HepG2 (cell line): ENCODE measurements at regions not wholly inside any gene's neighbourhood (a gene's known extent, or its start where the extent isn't known, plus 50 kb on each side); places are given as distances from the start of the nearest gene placed in this dataset.

Source experiments
- ATAC-seq: fragments of 200-7000 bp; cut with Tn5 transposase; 3 replicates; pipeline ENCODE4 v1.9.1; 2020; ENCODE audit warnings: mild to moderate bottlenecking, moderate library complexity
- BruUV-seq: library from RNA; stranded (reverse); fragments of 400-500 nt; replicated peaks from 2 replicates; lab custom pipeline; 2021; lab: Mats Ljungman, UMichigan
- CTCF ChIA-PET: fragments of 300-600 bp; formaldehyde crosslinking; extraction: SDS; loops from one replicate; lab custom pipeline; 2021; ENCODE audit warnings: low total read pairs, inconsistent platforms, low intra/inter-chr PET ratio; lab: Yijun Ruan, JAX
- POLR2A ChIA-PET: fragments of 350-600 bp; sonication (Branson Sonifier 250); formaldehyde crosslinking; loops from one replicate; lab custom pipeline; 2020; ENCODE audit warnings: antibody characterized with exemption, inconsistent platforms; lab: Yijun Ruan, JAX
- DNase-seq: peaks from one replicate; pipeline ENCODE4 v3.0.0-alpha.2; 2015; ENCODE audit warnings: low spot score
- FAIRE-seq: peaks from 3 replicates; lab custom pipeline; 2011; peaks lifted over from hg19 to GRCh38; lab: Jason Lieb, UNC
- H2AFZ ChIP-seq: one replicate; pipeline ENCODE4 v1.6.1; 2011; ENCODE audit warnings: low read length, inconsistent platforms
- H3K27ac ChIP-seq: fragments of 300-600 bp; 3 replicates; pipeline ENCODE4 v1.8.0; 2011; ENCODE audit warnings: mixed run types, mild to moderate bottlenecking, mixed read lengths, low read length, inconsistent platforms; ENCODE audit not compliant: insufficient read depth; ENCODE audit errors: extremely low read length
- H3K27me3 ChIP-seq, 2 experiments: fragments of 200-600 bp in 1 of 2; 2 replicates in 1 of 2; 3 replicates in 1 of 2; pipeline versions ENCODE4 v1.6.0 to v1.8.0; 2011; ENCODE audit warnings: low read length in 2 of 2, mild to moderate bottlenecking in 2 of 2, moderate library complexity in 2 of 2, inconsistent platforms in 1 of 2; ENCODE audit not compliant: insufficient read depth in 2 of 2, control insufficient read depth in 1 of 2
- H3K36me3 ChIP-seq, 2 experiments: fragments of 200-600 bp in 1 of 2; replicated peaks in 1 of 2; 2 replicates in 1 of 2; 3 replicates in 1 of 2; pipeline versions ENCODE4 v1.5.1 to v1.8.0; 2011; ENCODE audit warnings: low read length in 2 of 2, inconsistent platforms in 1 of 2; ENCODE audit not compliant: insufficient read depth in 2 of 2, control insufficient read depth in 1 of 2
- H3K4me1 ChIP-seq: 2 replicates; pipeline ENCODE4 v1.5.1; 2012; ENCODE audit warnings: low read length, inconsistent platforms; ENCODE audit not compliant: insufficient read depth
- H3K4me2 ChIP-seq: 2 replicates; pipeline ENCODE4 v1.6.0; 2011; ENCODE audit warnings: low read depth, low read length, inconsistent platforms
- H3K4me3 ChIP-seq, 3 experiments: fragments of 200-600 bp in 1 of 3; sonication (generic), shearing (Covaris generic) in 1 of 3; replicated peaks in 1 of 3; 2 replicates each; pipeline ENCODE4 v1.5.1; 2011 to 2016; ENCODE audit warnings: low read length in 3 of 3, inconsistent platforms in 2 of 3, low read depth in 2 of 3, mild to moderate bottlenecking in 2 of 3, control low read depth in 1 of 3, mixed read lengths in 1 of 3; ENCODE audit not compliant: insufficient read depth in 1 of 3
- H3K79me2 ChIP-seq: one replicate; pipeline ENCODE4 v1.6.1; 2011; ENCODE audit warnings: low read length, inconsistent platforms; ENCODE audit not compliant: insufficient read depth
- H3K9ac ChIP-seq: 2 replicates; pipeline ENCODE4 v1.6.0; 2011; ENCODE audit warnings: mild to moderate bottlenecking, low read depth, low read length, inconsistent platforms; ENCODE audit not compliant: insufficient read depth
- H3K9me3 ChIP-seq: 2 replicates; pipeline ENCODE4 v1.5.1; 2012; ENCODE audit warnings: mild to moderate bottlenecking, low read length
- H4K20me1 ChIP-seq: 2 replicates; pipeline ENCODE4 v1.6.0; 2011; ENCODE audit warnings: inconsistent platforms, mild to moderate bottlenecking, low read length, moderate library complexity; ENCODE audit not compliant: insufficient read depth
- AGO1 ChIP-seq: fragments of 200-400 bp; formaldehyde crosslinking; IDR thresholded peaks from 2 replicates; pipeline ENCODE4 v1.6.1; 2017; ENCODE audit warnings: mild to moderate bottlenecking, low read depth, low read length, moderate library complexity; ENCODE audit not compliant: poor library complexity, severe bottlenecking
- CEBPB ChIP-seq: IDR thresholded peaks from 2 replicates; pipeline ENCODE4 v1.6.1; 2011; ENCODE audit warnings: low read depth, low read length, improper control_type of control experiment, borderline replicate concordance
- MIXL1 ChIP-seq: IDR thresholded peaks from 2 replicates; pipeline ENCODE4 v1.6.1; 2016
- NFE2L1 ChIP-seq: sonication (generic); formaldehyde crosslinking; IDR thresholded peaks from 2 replicates; pipeline ENCODE4 v1.4.0; 2020; ENCODE audit warnings: missing genetic modification reagents, mild to moderate bottlenecking, borderline replicate concordance
- PRMT3 ChIP-seq: sonication (generic); formaldehyde crosslinking; IDR thresholded peaks from 2 replicates; pipeline ENCODE4 v1.8.1; 2022; ENCODE audit warnings: low read depth, mild to moderate bottlenecking, moderate library complexity, missing genetic modification reagents, borderline replicate concordance
- SKI ChIP-seq: fragments of 450-650 bp; IDR thresholded peaks from one replicate; pipeline ENCODE4 v1.6.1; 2018; ENCODE audit warnings: mild to moderate bottlenecking; ENCODE audit not compliant: partially characterized antibody
- TEAD2 ChIP-seq: sonication (generic); formaldehyde crosslinking; IDR thresholded peaks from 2 replicates; pipeline ENCODE4 v1.9.0; 2021; ENCODE audit warnings: missing genetic modification reagents
- ZFAT ChIP-seq: sonication (generic); formaldehyde crosslinking; conservative IDR thresholded peaks from 2 replicates; pipeline ENCODE4 v1.8.1; 2023; ENCODE audit warnings: missing genetic modification reagents, inconsistent platforms
- ZNF20 ChIP-seq: sonication (generic); formaldehyde crosslinking; IDR thresholded peaks from 2 replicates; pipeline ENCODE4 v1.4.0; 2020; ENCODE audit warnings: mild to moderate bottlenecking, moderate library complexity, missing genetic modification reagents
- ZSCAN25 ChIP-seq: sonication (generic); formaldehyde crosslinking; IDR thresholded peaks from 2 replicates; pipeline ENCODE4 v1.8.0; 2022; ENCODE audit warnings: mild to moderate bottlenecking, missing genetic modification reagents
- in situ Hi-C: cut with HindIII; loops from 2 replicates; pipeline ENCODE4 v1.10.0; 2017; ENCODE audit warnings: low pct_unique_long_range_greater_than_20kb; ENCODE audit not compliant: extremely low pct_ligation_motif_present
- intact Hi-C: fragments of 100-400 bp; cut with micrococcal nuclease; formaldehyde crosslinking; loops from one replicate; pipeline ENCODE4 v1.10.0; 2022; ENCODE audit not compliant: unreplicated experiment
- TF ChIP-seq, protein P1 (sequence below): IDR thresholded peaks from 2 replicates; pipeline ENCODE4 v1.6.1; 2016; ENCODE audit warnings: control low read depth
- TF ChIP-seq, protein P2 (sequence below): sonication (generic); formaldehyde crosslinking; IDR thresholded peaks from 2 replicates; pipeline ENCODE4 v1.4.0; 2020; ENCODE audit warnings: mild to moderate bottlenecking, missing genetic modification reagents
- TF ChIP-seq, protein P3 (sequence below): sonication (generic); formaldehyde crosslinking; IDR thresholded peaks from 2 replicates; pipeline ENCODE4 v1.4.0; 2020; ENCODE audit warnings: mild to moderate bottlenecking, missing genetic modification reagents

DNA sequence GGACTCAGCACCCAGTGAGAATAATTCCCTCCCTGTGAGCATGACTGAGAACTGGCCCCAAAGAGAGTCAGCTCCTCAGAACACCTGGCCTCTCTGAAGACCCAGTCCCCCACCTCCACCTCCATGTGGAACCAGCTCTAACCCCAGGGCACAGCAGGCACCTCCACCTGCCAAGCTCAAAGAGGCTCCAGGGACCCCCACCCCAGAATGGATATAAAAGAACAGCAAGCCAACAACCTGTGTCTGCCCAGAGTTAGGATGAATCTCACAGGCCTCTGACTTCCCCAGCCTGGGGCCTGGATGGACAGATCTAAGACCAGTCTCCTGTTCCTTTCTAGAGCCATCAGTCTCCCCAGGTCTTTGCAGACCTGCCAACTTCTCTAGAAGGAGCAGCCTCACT, 498.5 kb downstream of the EIPR1 start:
- Histone ChIP-seq H3K9me3 (no peaks in the 10 kb centered on the region), H3K27me3 (peaks cover 3 to 9% of the 10 kb centered on the region in 2 experiments; a peak in 3 of 5 replicates), H3K79me2 (no peaks in the 10 kb centered on the region), H2AFZ (no peak overlapping the region), H3K4me1 (no peaks in the 10 kb centered on the region), H3K9ac (no peak overlapping the region), H4K20me1 (no peaks in the 10 kb centered on the region), H3K36me3 (no peaks in the 10 kb centered on the region), H3K27ac (no peak overlapping the region), H3K4me2 (no peak overlapping the region), H3K4me3 (no peak overlapping the region)
- POLR2A ChIA-PET, result no interaction called here
- CTCF ChIA-PET, result no interaction called here
- in situ Hi-C loops (no loop called here), intact Hi-C loops (no loop called here)
- ATAC-seq, result no peak
- no peak for FAIRE-seq
- DNase-seq, result no peak
- BruUV-seq, result no TSS peak
- TF ChIP-seq, protein P1, sequence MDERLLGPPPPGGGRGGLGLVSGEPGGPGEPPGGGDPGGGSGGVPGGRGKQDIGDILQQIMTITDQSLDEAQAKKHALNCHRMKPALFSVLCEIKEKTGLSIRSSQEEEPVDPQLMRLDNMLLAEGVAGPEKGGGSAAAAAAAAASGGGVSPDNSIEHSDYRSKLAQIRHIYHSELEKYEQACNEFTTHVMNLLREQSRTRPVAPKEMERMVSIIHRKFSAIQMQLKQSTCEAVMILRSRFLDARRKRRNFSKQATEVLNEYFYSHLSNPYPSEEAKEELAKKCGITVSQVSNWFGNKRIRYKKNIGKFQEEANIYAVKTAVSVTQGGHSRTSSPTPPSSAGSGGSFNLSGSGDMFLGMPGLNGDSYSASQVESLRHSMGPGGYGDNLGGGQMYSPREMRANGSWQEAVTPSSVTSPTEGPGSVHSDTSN, result no peak
- no peak for TF ChIP-seq ZNF20
- no peak for TF ChIP-seq NFE2L1 (CRISPR knock-in tag)
- TF ChIP-seq CEBPB, result no peak
- TF ChIP-seq, protein P2, sequence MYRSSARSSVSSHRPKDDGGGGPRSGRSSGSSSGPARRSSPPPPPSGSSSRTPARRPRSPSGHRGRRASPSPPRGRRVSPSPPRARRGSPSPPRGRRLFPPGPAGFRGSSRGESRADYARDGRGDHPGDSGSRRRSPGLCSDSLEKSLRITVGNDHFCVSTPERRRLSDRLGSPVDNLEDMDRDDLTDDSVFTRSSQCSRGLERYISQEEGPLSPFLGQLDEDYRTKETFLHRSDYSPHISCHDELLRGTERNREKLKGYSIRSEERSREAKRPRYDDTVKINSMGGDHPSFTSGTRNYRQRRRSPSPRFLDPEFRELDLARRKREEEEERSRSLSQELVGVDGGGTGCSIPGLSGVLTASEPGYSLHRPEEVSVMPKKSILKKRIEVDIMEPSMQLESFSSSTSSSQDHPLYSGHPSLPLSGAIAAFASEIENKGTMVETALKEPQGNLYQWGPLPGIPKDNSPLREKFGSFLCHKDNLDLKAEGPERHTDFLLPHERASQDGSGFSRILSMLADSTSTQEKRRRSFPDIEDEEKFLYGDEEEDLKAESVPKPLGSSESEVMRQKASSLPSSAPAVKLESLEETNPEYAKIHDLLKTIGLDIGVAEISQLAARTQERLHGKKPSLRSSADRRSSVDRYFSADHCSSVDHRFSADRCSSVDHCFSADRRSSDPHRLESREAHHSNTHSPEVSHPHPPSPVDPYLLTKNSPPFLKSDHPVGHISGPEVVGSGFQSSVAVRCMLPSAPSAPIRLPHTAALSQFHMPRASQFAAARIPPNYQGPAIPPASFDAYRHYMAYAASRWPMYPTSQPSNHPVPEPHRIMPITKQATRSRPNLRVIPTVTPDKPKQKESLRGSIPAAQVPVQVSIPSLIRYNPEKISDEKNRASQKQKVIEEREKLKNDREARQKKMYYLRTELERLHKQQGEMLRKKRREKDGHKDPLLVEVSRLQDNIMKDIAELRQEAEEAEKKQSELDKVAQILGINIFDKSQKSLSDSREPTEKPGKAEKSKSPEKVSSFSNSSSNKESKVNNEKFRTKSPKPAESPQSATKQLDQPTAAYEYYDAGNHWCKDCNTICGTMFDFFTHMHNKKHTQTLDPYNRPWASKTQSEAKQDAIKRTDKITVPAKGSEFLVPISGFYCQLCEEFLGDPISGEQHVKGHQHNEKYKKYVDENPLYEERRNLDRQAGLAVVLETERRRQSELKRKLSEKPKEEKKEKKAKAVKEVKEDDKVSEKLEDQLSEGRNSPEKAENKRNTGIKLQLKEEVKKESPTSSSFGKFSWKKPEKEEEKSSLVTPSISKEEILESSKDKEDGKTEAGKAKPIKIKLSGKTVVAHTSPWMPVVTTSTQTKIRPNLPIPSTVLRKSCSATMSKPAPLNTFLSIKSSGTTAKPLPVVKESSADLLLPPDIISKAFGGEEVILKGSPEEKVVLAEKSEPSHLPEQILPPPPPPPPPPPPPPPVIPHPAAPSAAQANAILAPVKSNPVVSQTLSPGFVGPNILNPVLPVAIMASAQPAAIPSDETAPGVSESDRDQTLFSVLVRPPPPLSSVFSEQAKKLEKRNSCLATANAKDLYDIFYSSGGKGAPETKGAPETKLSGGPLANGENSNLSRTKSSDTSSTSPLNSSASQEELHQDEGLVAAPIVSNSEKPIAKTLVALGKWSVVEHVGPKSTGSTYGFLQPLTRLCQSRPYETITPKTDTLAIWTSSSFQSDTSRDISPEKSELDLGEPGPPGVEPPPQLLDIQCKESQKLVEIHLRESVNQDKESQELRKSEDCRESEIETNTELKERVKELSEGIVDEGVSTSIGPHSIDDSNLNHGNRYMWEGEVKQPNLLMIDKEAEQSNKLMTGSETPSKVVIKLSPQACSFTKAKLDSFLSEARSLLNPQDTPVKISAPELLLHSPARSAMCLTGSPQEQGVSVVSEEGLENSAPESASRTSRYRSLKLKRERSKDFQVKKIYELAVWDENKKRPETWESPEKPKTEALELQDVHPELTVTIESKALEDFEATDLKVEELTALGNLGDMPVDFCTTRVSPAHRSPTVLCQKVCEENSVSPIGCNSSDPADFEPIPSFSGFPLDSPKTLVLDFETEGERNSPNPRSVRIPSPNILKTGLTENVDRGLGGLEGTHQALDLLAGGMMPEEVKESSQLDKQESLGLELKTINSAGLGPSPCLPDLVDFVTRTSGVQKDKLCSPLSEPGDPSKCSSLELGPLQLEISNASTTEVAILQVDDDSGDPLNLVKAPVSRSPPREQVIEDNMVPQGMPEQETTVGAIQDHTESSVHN, result no peak
- no peak for TF ChIP-seq TEAD2 (CRISPR knock-in tag)
- no peak for TF ChIP-seq SKI
- no peak for TF ChIP-seq ZSCAN25 (CRISPR knock-in tag)
- TF ChIP-seq ZFAT (CRISPR knock-in tag), result no peak
- TF ChIP-seq, protein P3, sequence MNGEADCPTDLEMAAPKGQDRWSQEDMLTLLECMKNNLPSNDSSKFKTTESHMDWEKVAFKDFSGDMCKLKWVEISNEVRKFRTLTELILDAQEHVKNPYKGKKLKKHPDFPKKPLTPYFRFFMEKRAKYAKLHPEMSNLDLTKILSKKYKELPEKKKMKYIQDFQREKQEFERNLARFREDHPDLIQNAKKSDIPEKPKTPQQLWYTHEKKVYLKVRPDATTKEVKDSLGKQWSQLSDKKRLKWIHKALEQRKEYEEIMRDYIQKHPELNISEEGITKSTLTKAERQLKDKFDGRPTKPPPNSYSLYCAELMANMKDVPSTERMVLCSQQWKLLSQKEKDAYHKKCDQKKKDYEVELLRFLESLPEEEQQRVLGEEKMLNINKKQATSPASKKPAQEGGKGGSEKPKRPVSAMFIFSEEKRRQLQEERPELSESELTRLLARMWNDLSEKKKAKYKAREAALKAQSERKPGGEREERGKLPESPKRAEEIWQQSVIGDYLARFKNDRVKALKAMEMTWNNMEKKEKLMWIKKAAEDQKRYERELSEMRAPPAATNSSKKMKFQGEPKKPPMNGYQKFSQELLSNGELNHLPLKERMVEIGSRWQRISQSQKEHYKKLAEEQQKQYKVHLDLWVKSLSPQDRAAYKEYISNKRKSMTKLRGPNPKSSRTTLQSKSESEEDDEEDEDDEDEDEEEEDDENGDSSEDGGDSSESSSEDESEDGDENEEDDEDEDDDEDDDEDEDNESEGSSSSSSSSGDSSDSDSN (CRISPR knock-in tag), result no peak
- TF ChIP-seq MIXL1, result no peak
- TF ChIP-seq PRMT3 (CRISPR knock-in tag), result no peak
- TF ChIP-seq AGO1, result no peak
